PFSK-1 (cell line): ENCODE measurements at regions not wholly inside any gene's neighbourhood (a gene's known extent, or its start where the extent isn't known, plus 50 kb on each side); places are given as distances from the start of the nearest gene placed in this dataset.

Source experiments
- POLR2AphosphoS5 ChIP-seq: IDR thresholded peaks from 2 replicates; pipeline ENCODE4 v1.6.1; 2012; ENCODE audit warnings: low read depth, mild to moderate bottlenecking, control low read depth, low read length, moderate library complexity
- TAF1 ChIP-seq: IDR thresholded peaks from 2 replicates; pipeline ENCODE4 v1.6.1; 2012; ENCODE audit warnings: low read length, control low read depth, borderline replicate concordance; ENCODE audit not compliant: insufficient read depth

DNA sequence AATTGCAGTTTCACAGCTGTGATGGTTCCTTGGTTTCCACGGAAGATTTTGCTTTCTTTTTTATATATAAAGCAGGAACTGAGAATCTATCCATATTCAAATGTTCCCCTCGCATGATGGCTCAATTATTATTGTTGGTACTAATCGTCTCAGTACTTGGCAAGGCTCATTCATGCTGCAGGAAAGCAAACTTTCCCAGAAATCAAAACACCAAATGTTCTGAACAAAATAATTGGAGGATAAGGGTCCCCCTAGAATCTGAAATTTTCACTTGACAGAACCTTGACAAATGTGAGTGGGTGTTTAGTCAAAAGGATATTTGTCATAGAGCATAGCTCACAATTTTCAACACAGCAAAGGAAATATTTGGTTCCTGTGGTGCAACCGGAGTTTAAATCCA, 1598.6 kb upstream of the PCDH7 start:
- no peak for TF ChIP-seq POLR2AphosphoS5
- no peak for TF ChIP-seq TAF1
